GM23338 (cell line): ENCODE measurements at regions not wholly inside any gene's neighbourhood (a gene's known extent, or its start where the extent isn't known, plus 50 kb on each side); places are given as distances from the start of the nearest gene placed in this dataset.

Experiments
- ATAC-seq: fragments of 200-7000 bp; cut with Tn5 transposase; 3 replicates; pipeline ENCODE4 v1.9.1; 2020
- DNase-seq: peaks from one replicate; pipeline ENCODE4 v3.0.0-alpha.2; 2015; ENCODE audit warnings: low spot score
- H2AFZ ChIP-seq: fragments of 200-600 bp; sonication (generic); 2 replicates; pipeline ENCODE4 v1.8.0; 2016; ENCODE audit warnings: antibody characterized with exemption, mild to moderate bottlenecking, moderate library complexity
- H3F3A ChIP-seq: fragments of 200-600 bp; sonication (generic); replicated peaks from 2 replicates; pipeline ENCODE4 v1.8.0; 2017; ENCODE audit warnings: antibody characterized with exemption, mixed run types, low read depth
- H3K27ac ChIP-seq: fragments of 200-600 bp; sonication (generic); 2 replicates; pipeline ENCODE4 v1.6.1; 2016; ENCODE audit warnings: low read depth
- H3K27me3 ChIP-seq: fragments of 200-600 bp; sonication (generic); 2 replicates; pipeline ENCODE4 v1.8.0; 2016; ENCODE audit warnings: mild to moderate bottlenecking, mixed run types, moderate library complexity; ENCODE audit not compliant: insufficient read depth
- H3K36me3 ChIP-seq: fragments of 200-600 bp; sonication (generic); 2 replicates; pipeline ENCODE4 v1.8.0; 2016; ENCODE audit warnings: mild to moderate bottlenecking; ENCODE audit not compliant: insufficient read depth
- H3K4me1 ChIP-seq: fragments of 200-600 bp; sonication (generic); 2 replicates; pipeline ENCODE4 v1.8.0; 2016; ENCODE audit warnings: mild to moderate bottlenecking, moderate library complexity; ENCODE audit not compliant: insufficient read depth
- H3K4me2 ChIP-seq: fragments of 200-600 bp; sonication (generic); 2 replicates; pipeline ENCODE4 v1.7.1; 2017; ENCODE audit warnings: mixed run types
- H3K4me3 ChIP-seq: fragments of 200-600 bp; sonication (generic); 2 replicates; pipeline ENCODE4 v1.6.1; 2016; ENCODE audit warnings: mixed run types
- H3K79me2 ChIP-seq: fragments of 200-600 bp; sonication (generic); replicated peaks from 2 replicates; pipeline ENCODE4 v1.8.0; 2017; ENCODE audit warnings: mild to moderate bottlenecking; ENCODE audit not compliant: insufficient read depth
- H3K9me2 ChIP-seq: fragments of 200-600 bp; sonication (generic); 2 replicates; pipeline ENCODE4 v1.8.0; 2017; ENCODE audit not compliant: insufficient read depth
- H4K20me1 ChIP-seq: fragments of 200-600 bp; sonication (generic); replicated peaks from 2 replicates; pipeline ENCODE4 v1.8.0; 2017; ENCODE audit warnings: mild to moderate bottlenecking; ENCODE audit not compliant: insufficient read depth
- H3K27ac Mint-ChIP-seq: 2 replicates; pipeline ENCODE4 v1.8.0; 2020; ENCODE audit warnings: inconsistent platforms, mild to moderate bottlenecking, moderate library complexity, mixed read lengths
- H3K27me3 Mint-ChIP-seq: 3 replicates; pipeline ENCODE4 v1.8.0; 2022; ENCODE audit warnings: low read depth, mild to moderate bottlenecking, moderate library complexity, mixed read lengths, inconsistent platforms; ENCODE audit not compliant: insufficient read depth, poor library complexity
- H3K36me3 Mint-ChIP-seq: 3 replicates; pipeline ENCODE4 v1.8.0; 2021; ENCODE audit warnings: low read depth, mild to moderate bottlenecking, inconsistent platforms, moderate library complexity, mixed read lengths
- H3K4me1 Mint-ChIP-seq: 3 replicates; pipeline ENCODE4 v1.8.0; 2020; ENCODE audit warnings: mild to moderate bottlenecking, inconsistent platforms, mixed read lengths
- H3K4me3 Mint-ChIP-seq: 3 replicates; pipeline ENCODE4 v1.8.0; 2021; ENCODE audit warnings: moderate library complexity, mild to moderate bottlenecking, inconsistent platforms, mixed read lengths
- H3K9me3 Mint-ChIP-seq: 3 replicates; pipeline ENCODE4 v1.8.0; 2020; ENCODE audit warnings: moderate library complexity, mild to moderate bottlenecking, inconsistent platforms, mixed read lengths
- CREB1 ChIP-seq: fragments of 250-450 bp; sonication (Bioruptor Pico); IDR thresholded peaks from 2 replicates; pipeline ENCODE4 v1.5.0; 2020; ENCODE audit warnings: low read depth, mild to moderate bottlenecking, moderate library complexity
- EZH2 ChIP-seq: fragments of 200-600 bp; sonication (generic); IDR thresholded peaks from one replicate; pipeline ENCODE4 v1.8.0; 2017; ENCODE audit warnings: antibody characterized with exemption, mild to moderate bottlenecking, low read depth; ENCODE audit not compliant: unreplicated experiment
- EZH2phosphoT487 ChIP-seq: fragments of 200-600 bp; sonication (generic); IDR thresholded peaks from one replicate; pipeline ENCODE4 v1.8.1; 2018; ENCODE audit warnings: antibody characterized with exemption; ENCODE audit not compliant: unreplicated experiment
- JUNB ChIP-seq: IDR thresholded peaks from one replicate; pipeline ENCODE4 v1.6.1; 2016; ENCODE audit warnings: antibody characterized with exemption; ENCODE audit not compliant: unreplicated experiment
- NANOG ChIP-seq: IDR thresholded peaks from 2 replicates; pipeline ENCODE4 v1.6.1; 2016; ENCODE audit warnings: antibody characterized with exemption, borderline replicate concordance
- POLR2AphosphoS5 ChIP-seq: IDR thresholded peaks from 2 replicates; pipeline ENCODE4 v1.6.1; 2016; ENCODE audit warnings: antibody characterized with exemption, low read depth
- STAT1 ChIP-seq: IDR thresholded peaks from one replicate; pipeline ENCODE4 v1.6.1; 2016; ENCODE audit warnings: antibody characterized with exemption; ENCODE audit not compliant: unreplicated experiment
- ZNF114 ChIP-seq: fragments of 250-450 bp; sonication (Bioruptor Pico); IDR thresholded peaks from 2 replicates; pipeline ENCODE4 v1.5.0; 2020; ENCODE audit warnings: mild to moderate bottlenecking, moderate library complexity
- ZNF331 ChIP-seq: fragments of 250-450 bp; sonication (Bioruptor Pico); IDR thresholded peaks from 2 replicates; pipeline ENCODE4 v1.5.0; 2020; ENCODE audit warnings: low read depth, mild to moderate bottlenecking, moderate library complexity
- TF ChIP-seq, protein P1 (sequence below): IDR thresholded peaks from one replicate; pipeline ENCODE4 v1.6.1; 2018; ENCODE audit warnings: antibody characterized with exemption; ENCODE audit not compliant: unreplicated experiment
- TF ChIP-seq, protein P2 (sequence below): fragments of 250-450 bp; sonication (Bioruptor Pico); IDR thresholded peaks from 2 replicates; pipeline ENCODE4 v1.5.0; 2020; ENCODE audit warnings: mild to moderate bottlenecking, moderate library complexity
- TF ChIP-seq, protein P3 (sequence below), 2 experiments: fragments of 200-600 bp in 1 of 2; sonication (generic) in 1 of 2; conservative IDR thresholded peaks; 2 replicates each; pipeline versions ENCODE4 v1.5.1 to v1.6.1; 2016 to 2017; ENCODE audit warnings: antibody characterized with exemption in 2 of 2, low read depth in 2 of 2, mild to moderate bottlenecking in 2 of 2, moderate library complexity in 1 of 2
- TF ChIP-seq, protein P4 (sequence below): IDR thresholded peaks from 2 replicates; pipeline ENCODE4 v1.6.1; 2016; ENCODE audit warnings: antibody characterized with exemption

DNA sequence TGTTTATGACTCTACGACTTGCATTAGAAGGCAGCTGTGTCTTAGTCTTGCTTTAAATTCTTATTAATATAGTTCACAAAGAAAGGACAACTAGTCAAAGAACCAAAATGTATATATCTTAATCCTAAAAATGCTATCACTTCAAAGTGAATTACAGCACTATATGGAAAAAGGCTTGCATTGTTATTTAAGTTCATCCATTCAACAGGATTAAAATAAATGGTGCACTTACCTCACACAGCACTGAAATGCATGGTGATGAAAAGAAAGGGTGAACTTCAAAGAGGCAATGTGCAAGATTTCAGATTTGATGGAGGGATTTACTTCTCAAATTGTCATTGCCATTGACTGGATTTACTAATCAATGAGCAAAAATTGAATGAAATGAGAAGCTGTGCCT is 344.4 kb upstream of the NUDT12 start:
- no peak overlapping the region for H2AFZ ChIP-seq
- no peak overlapping the region for H3K27ac ChIP-seq
- H3K27ac Mint-ChIP-seq: no peak overlapping the region
- H3K27me3 ChIP-seq: no peaks in the 10 kb centered on the region
- H3F3A ChIP-seq: no peaks in the 10 kb centered on the region
- ATAC-seq (no peak), DNase-seq (no peak)
- no peaks in the 10 kb centered on the region for H3K9me3 Mint-ChIP-seq
- H3K4me2 ChIP-seq: no peak overlapping the region
- TF ChIP-seq JUNB (no peak), CREB1 (CRISPR knock-in tag) (no peak), EZH2phosphoT487 (no peak), ZNF331 (no peak), EZH2 (no peak), NANOG (no peak), POLR2AphosphoS5 (no peak), ZNF114 (no peak), STAT1 (no peak)
- TF ChIP-seq, protein P1, sequence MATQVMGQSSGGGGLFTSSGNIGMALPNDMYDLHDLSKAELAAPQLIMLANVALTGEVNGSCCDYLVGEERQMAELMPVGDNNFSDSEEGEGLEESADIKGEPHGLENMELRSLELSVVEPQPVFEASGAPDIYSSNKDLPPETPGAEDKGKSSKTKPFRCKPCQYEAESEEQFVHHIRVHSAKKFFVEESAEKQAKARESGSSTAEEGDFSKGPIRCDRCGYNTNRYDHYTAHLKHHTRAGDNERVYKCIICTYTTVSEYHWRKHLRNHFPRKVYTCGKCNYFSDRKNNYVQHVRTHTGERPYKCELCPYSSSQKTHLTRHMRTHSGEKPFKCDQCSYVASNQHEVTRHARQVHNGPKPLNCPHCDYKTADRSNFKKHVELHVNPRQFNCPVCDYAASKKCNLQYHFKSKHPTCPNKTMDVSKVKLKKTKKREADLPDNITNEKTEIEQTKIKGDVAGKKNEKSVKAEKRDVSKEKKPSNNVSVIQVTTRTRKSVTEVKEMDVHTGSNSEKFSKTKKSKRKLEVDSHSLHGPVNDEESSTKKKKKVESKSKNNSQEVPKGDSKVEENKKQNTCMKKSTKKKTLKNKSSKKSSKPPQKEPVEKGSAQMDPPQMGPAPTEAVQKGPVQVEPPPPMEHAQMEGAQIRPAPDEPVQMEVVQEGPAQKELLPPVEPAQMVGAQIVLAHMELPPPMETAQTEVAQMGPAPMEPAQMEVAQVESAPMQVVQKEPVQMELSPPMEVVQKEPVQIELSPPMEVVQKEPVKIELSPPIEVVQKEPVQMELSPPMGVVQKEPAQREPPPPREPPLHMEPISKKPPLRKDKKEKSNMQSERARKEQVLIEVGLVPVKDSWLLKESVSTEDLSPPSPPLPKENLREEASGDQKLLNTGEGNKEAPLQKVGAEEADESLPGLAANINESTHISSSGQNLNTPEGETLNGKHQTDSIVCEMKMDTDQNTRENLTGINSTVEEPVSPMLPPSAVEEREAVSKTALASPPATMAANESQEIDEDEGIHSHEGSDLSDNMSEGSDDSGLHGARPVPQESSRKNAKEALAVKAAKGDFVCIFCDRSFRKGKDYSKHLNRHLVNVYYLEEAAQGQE: no peak
- TF ChIP-seq, protein P2, sequence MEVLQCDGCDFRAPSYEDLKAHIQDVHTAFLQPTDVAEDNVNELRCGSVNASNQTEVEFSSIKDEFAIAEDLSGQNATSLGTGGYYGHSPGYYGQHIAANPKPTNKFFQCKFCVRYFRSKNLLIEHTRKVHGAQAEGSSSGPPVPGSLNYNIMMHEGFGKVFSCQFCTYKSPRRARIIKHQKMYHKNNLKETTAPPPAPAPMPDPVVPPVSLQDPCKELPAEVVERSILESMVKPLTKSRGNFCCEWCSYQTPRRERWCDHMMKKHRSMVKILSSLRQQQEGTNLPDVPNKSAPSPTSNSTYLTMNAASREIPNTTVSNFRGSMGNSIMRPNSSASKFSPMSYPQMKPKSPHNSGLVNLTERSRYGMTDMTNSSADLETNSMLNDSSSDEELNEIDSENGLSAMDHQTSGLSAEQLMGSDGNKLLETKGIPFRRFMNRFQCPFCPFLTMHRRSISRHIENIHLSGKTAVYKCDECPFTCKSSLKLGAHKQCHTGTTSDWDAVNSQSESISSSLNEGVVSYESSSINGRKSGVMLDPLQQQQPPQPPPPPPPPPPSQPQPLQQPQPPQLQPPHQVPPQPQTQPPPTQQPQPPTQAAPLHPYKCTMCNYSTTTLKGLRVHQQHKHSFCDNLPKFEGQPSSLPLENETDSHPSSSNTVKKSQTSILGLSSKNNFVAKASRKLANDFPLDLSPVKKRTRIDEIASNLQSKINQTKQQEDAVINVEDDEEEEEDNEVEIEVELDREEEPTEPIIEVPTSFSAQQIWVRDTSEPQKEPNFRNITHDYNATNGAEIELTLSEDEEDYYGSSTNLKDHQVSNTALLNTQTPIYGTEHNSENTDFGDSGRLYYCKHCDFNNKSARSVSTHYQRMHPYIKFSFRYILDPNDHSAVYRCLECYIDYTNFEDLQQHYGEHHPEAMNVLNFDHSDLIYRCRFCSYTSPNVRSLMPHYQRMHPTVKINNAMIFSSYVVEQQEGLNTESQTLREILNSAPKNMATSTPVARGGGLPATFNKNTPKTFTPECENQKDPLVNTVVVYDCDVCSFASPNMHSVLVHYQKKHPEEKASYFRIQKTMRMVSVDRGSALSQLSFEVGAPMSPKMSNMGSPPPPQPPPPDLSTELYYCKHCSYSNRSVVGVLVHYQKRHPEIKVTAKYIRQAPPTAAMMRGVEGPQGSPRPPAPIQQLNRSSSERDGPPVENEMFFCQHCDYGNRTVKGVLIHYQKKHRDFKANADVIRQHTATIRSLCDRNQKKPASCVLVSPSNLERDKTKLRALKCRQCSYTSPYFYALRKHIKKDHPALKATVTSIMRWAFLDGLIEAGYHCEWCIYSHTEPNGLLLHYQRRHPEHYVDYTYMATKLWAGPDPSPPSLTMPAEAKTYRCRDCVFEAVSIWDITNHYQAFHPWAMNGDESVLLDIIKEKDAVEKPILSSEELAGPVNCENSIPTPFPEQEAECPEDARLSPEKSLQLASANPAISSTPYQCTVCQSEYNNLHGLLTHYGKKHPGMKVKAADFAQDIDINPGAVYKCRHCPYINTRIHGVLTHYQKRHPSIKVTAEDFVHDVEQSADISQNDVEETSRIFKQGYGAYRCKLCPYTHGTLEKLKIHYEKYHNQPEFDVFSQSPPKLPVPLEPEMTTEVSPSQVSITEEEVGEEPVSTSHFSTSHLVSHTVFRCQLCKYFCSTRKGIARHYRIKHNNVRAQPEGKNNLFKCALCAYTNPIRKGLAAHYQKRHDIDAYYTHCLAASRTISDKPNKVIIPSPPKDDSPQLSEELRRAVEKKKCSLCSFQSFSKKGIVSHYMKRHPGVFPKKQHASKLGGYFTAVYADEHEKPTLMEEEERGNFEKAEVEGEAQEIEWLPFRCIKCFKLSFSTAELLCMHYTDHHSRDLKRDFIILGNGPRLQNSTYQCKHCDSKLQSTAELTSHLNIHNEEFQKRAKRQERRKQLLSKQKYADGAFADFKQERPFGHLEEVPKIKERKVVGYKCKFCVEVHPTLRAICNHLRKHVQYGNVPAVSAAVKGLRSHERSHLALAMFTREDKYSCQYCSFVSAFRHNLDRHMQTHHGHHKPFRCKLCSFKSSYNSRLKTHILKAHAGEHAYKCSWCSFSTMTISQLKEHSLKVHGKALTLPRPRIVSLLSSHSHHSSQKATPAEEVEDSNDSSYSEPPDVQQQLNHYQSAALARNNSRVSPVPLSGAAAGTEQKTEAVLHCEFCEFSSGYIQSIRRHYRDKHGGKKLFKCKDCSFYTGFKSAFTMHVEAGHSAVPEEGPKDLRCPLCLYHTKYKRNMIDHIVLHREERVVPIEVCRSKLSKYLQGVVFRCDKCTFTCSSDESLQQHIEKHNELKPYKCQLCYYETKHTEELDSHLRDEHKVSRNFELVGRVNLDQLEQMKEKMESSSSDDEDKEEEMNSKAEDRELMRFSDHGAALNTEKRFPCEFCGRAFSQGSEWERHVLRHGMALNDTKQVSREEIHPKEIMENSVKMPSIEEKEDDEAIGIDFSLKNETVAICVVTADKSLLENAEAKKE: no peak
- TF ChIP-seq, protein P3, sequence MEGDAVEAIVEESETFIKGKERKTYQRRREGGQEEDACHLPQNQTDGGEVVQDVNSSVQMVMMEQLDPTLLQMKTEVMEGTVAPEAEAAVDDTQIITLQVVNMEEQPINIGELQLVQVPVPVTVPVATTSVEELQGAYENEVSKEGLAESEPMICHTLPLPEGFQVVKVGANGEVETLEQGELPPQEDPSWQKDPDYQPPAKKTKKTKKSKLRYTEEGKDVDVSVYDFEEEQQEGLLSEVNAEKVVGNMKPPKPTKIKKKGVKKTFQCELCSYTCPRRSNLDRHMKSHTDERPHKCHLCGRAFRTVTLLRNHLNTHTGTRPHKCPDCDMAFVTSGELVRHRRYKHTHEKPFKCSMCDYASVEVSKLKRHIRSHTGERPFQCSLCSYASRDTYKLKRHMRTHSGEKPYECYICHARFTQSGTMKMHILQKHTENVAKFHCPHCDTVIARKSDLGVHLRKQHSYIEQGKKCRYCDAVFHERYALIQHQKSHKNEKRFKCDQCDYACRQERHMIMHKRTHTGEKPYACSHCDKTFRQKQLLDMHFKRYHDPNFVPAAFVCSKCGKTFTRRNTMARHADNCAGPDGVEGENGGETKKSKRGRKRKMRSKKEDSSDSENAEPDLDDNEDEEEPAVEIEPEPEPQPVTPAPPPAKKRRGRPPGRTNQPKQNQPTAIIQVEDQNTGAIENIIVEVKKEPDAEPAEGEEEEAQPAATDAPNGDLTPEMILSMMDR (conservative IDR thresholded peaks at IDR 0.05; ENCODE audit: low read depth in 2 of 2): no peak
- TF ChIP-seq, protein P4, sequence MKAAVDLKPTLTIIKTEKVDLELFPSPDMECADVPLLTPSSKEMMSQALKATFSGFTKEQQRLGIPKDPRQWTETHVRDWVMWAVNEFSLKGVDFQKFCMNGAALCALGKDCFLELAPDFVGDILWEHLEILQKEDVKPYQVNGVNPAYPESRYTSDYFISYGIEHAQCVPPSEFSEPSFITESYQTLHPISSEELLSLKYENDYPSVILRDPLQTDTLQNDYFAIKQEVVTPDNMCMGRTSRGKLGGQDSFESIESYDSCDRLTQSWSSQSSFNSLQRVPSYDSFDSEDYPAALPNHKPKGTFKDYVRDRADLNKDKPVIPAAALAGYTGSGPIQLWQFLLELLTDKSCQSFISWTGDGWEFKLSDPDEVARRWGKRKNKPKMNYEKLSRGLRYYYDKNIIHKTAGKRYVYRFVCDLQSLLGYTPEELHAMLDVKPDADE: no peak
- H3K4me1 Mint-ChIP-seq: no peaks in the 10 kb centered on the region
- 0 out of 2 replicates have a peak, but pooled peaks cover 5% of the 10 kb centered on the region for H3K9me2 ChIP-seq
- H3K79me2 ChIP-seq: no peaks in the 10 kb centered on the region
- H3K4me3 Mint-ChIP-seq: no peak overlapping the region
- H3K4me3 ChIP-seq: no peak overlapping the region
- no peaks in the 10 kb centered on the region for H3K36me3 Mint-ChIP-seq
- H4K20me1 ChIP-seq: no peaks in the 10 kb centered on the region
- no peaks in the 10 kb centered on the region for H3K4me1 ChIP-seq
- H3K36me3 ChIP-seq: no peaks in the 10 kb centered on the region
- H3K27me3 Mint-ChIP-seq: no peaks in the 10 kb centered on the region
